Liver (tissue), 8 donors: ENCODE measurements at regions not wholly inside any gene's neighbourhood (a gene's known extent, or its start where the extent isn't known, plus 50 kb on each side); places are given as distances from the start of the nearest gene placed in this dataset.

ENCODE experiments used
- DNase-seq: peaks from one replicate; pipeline ENCODE4 v3.0.0-alpha.2; 2017; ENCODE audit warnings: low spot score
- H3K27ac ChIP-seq, 2 donors: one replicate each; pipeline ENCODE4 v1.7.0; 2013; ENCODE audit warnings: inconsistent platforms in 2 of 2, low read length in 2 of 2, control low read depth in 1 of 2, low read depth in 1 of 2, mild to moderate bottlenecking in 1 of 2
- H3K27me3 ChIP-seq, 4 donors: one replicate each; pipeline versions ENCODE4 v1.6.1 to v1.7.0; 2013; ENCODE audit warnings: low read length in 3 of 4, inconsistent platforms in 1 of 4, mild to moderate bottlenecking in 1 of 4, moderate library complexity in 1 of 4; ENCODE audit not compliant: control insufficient read depth in 4 of 4, insufficient read depth in 4 of 4
- H3K36me3 ChIP-seq, 4 donors: one replicate each; pipeline versions ENCODE4 v1.6.1 to v1.7.0; 2013; ENCODE audit warnings: low read length in 3 of 4, mild to moderate bottlenecking in 3 of 4, low read depth in 1 of 4, moderate library complexity in 1 of 4; ENCODE audit not compliant: control insufficient read depth in 4 of 4, insufficient read depth in 3 of 4
- H3K4me1 ChIP-seq, 4 donors: one replicate each; pipeline versions ENCODE4 v1.6.1 to v1.7.0; 2013; ENCODE audit warnings: low read length in 3 of 4, mild to moderate bottlenecking in 3 of 4, moderate library complexity in 1 of 4; ENCODE audit not compliant: control insufficient read depth in 4 of 4, insufficient read depth in 4 of 4
- H3K4me3 ChIP-seq, 3 donors: one replicate each; pipeline versions ENCODE4 v1.6.1 to v1.7.0; 2013; ENCODE audit warnings: low read length in 3 of 3, control low read depth in 1 of 3, low read depth in 1 of 3, mild to moderate bottlenecking in 1 of 3
- H3K9ac ChIP-seq, 2 donors: one replicate each; pipeline ENCODE4 v1.7.0; 2013; ENCODE audit warnings: low read length in 2 of 2, mild to moderate bottlenecking in 2 of 2, moderate library complexity in 2 of 2, control low read depth in 1 of 2, low read depth in 1 of 2
- H3K9me3 ChIP-seq, 4 donors: one replicate each; pipeline versions ENCODE4 v1.6.1 to v1.7.0; 2013; ENCODE audit warnings: low read length in 3 of 4; ENCODE audit not compliant: control insufficient read depth in 4 of 4
- ATF3 ChIP-seq: IDR thresholded peaks from 2 replicates; pipeline ENCODE4 v1.6.1; 2016; ENCODE audit warnings: antibody characterized with exemption
- CTCF ChIP-seq: fragments of 150-350 bp; IDR thresholded peaks from 2 replicates; pipeline ENCODE4 v1.5.1; 2017; ENCODE audit warnings: improper control_type of control experiment, low read depth, low read length; ENCODE audit not compliant: missing input control
- EGR1 ChIP-seq, 2 donors: IDR thresholded peaks; 2 replicates each; pipeline ENCODE4 v1.6.1; 2016 to 2018; ENCODE audit warnings: antibody characterized with exemption in 2 of 2, low read depth in 2 of 2
- FOXA1 ChIP-seq: IDR thresholded peaks from 2 replicates; pipeline ENCODE4 v1.6.1; 2016; ENCODE audit warnings: antibody characterized with exemption
- FOXA2 ChIP-seq: IDR thresholded peaks from 2 replicates; pipeline ENCODE4 v1.6.1; 2016; ENCODE audit warnings: antibody characterized with exemption
- GABPA ChIP-seq, 2 donors: IDR thresholded peaks in 1 of 2; conservative IDR thresholded peaks in 1 of 2; 2 replicates each; pipeline ENCODE4 v1.6.1; 2016; ENCODE audit warnings: antibody characterized with exemption in 2 of 2, mild to moderate bottlenecking in 1 of 2, moderate library complexity in 1 of 2
- HNF4A ChIP-seq, 2 donors: conservative IDR thresholded peaks; 2 replicates each; pipeline ENCODE4 v1.6.1; 2016; ENCODE audit warnings: antibody characterized with exemption in 2 of 2, mild to moderate bottlenecking in 2 of 2
- HNF4G ChIP-seq: IDR thresholded peaks from 2 replicates; pipeline ENCODE4 v1.6.1; 2016; ENCODE audit warnings: antibody characterized with exemption
- JUND ChIP-seq, 2 donors: IDR thresholded peaks; 2 replicates each; pipeline ENCODE4 v1.6.1; 2016; ENCODE audit warnings: antibody characterized with exemption in 2 of 2
- MAX ChIP-seq: IDR thresholded peaks from 2 replicates; pipeline ENCODE4 v1.6.1; 2016; ENCODE audit warnings: antibody characterized with exemption
- NR2F2 ChIP-seq: IDR thresholded peaks from 2 replicates; pipeline ENCODE4 v1.6.1; 2016; ENCODE audit warnings: antibody characterized with exemption
- RAD21 ChIP-seq, 2 donors: IDR thresholded peaks; 2 replicates each; pipeline ENCODE4 v1.6.1; 2016; ENCODE audit warnings: antibody characterized with exemption in 2 of 2, mild to moderate bottlenecking in 2 of 2
- REST ChIP-seq: IDR thresholded peaks from 2 replicates; pipeline ENCODE4 v1.6.1; 2016; ENCODE audit warnings: antibody characterized with exemption, mild to moderate bottlenecking
- RXRA ChIP-seq, 2 donors: IDR thresholded peaks; 2 replicates each; pipeline ENCODE4 v1.6.1; 2017 to 2018; ENCODE audit warnings: antibody characterized with exemption in 2 of 2, mild to moderate bottlenecking in 1 of 2
- SP1 ChIP-seq: IDR thresholded peaks from 2 replicates; pipeline ENCODE4 v1.6.1; 2018; ENCODE audit warnings: antibody characterized with exemption, mild to moderate bottlenecking
- TAF1 ChIP-seq: conservative IDR thresholded peaks from 2 replicates; pipeline ENCODE4 v1.6.1; 2016; ENCODE audit warnings: antibody characterized with exemption, mild to moderate bottlenecking
- YY1 ChIP-seq: IDR thresholded peaks from 2 replicates; pipeline ENCODE4 v1.6.1; 2016; ENCODE audit warnings: antibody characterized with exemption, mild to moderate bottlenecking
- ZBTB33 ChIP-seq: IDR thresholded peaks from 2 replicates; pipeline ENCODE4 v1.6.1; 2016; ENCODE audit warnings: antibody characterized with exemption
- WGBS: extraction: QIAGEN DNeasy Blood & Tissue Kit; methylation state at CpG from one replicate; pipeline ENCODE4 v1.1.7; 2013; 5-methylcytosine and 5-hydroxymethylcytosine counted together
- donor health status: healthy.
- donor health status: healthy.
- donor health status: healthy.
- donor health status: healthy.
- donor health status: healthy.

- TF ChIP-seq REST, result no peak
- no peak for TF ChIP-seq RXRA (IDR thresholded peaks at IDR 0.05)
- no peak for TF ChIP-seq CTCF
- TF ChIP-seq SP1, result no peak
Measured at GRCh38 chr2:120966510-120967254, 231.0 kb downstream of the GLI2 start (continued).

GRCh38 chr2:120968307-120969015 is 232.8 kb downstream of the GLI2 start:
- H3K27ac ChIP-seq, result no peak overlapping the region
- WGBS, result 92% methylated on average over 30 of the region's 30 CpGs
- no peak for DNase-seq
- peaks cover 0 to 4% (median 0%) of the 10 kb centered on the region in 4 donors for H3K9me3 ChIP-seq
- no peaks in the 10 kb centered on the region for H3K36me3 ChIP-seq
- TF ChIP-seq GABPA (IDR thresholded peaks at IDR 0.05 in 1 of 2, conservative IDR thresholded peaks at IDR 0.05 in 1 of 2) (no peak), EGR1 (IDR thresholded peaks at IDR 0.05; ENCODE audit: low read depth in 2 of 2) (no peak), REST (no peak), FOXA2 (no peak), RAD21 (IDR thresholded peaks at IDR 0.05) (no peak), HNF4G (no peak), HNF4A (conservative IDR thresholded peaks at IDR 0.05) (no peak), NR2F2 (no peak), YY1 (no peak), CTCF (no peak), JUND (IDR thresholded peaks at IDR 0.05) (no peak), RXRA (IDR thresholded peaks at IDR 0.05) (no peak), ATF3 (no peak), SP1 (no peak), MAX (no peak), TAF1 (no peak), ZBTB33 (no peak), FOXA1 (no peak)
- H3K4me1 ChIP-seq, result no peaks in the 10 kb centered on the region
- H3K27me3 ChIP-seq, result no peaks in the 10 kb centered on the region
- no peak overlapping the region for H3K9ac ChIP-seq
- no peak overlapping the region for H3K4me3 ChIP-seq
